Natural killer cell (primary cell): ENCODE measurements at regions not wholly inside any gene's neighbourhood (a gene's known extent, or its start where the extent isn't known, plus 50 kb on each side); places are given as distances from the start of the nearest gene placed in this dataset.

Source experiments
- ATAC-seq, 3 donors: fragments of 150-1000 bp in 2 of 3; fragments of 200-7000 bp in 1 of 3; cut with Tn5 transposase; 1 replicate in 1 of 3; 2 replicates in 2 of 3; pipeline ENCODE4 v1.10.0; 2021; ENCODE audit warnings: mild to moderate bottlenecking in 2 of 3, moderate library complexity in 2 of 3
- DNase-seq, 2 donors: peaks; one replicate each; pipeline versions ENCODE4 v3.0.0 to v3.0.0-alpha.2; 2013 to 2021; ENCODE audit warnings: mixed read lengths in 1 of 2
- H3K27ac ChIP-seq: one replicate; pipeline ENCODE4 v1.5.1; 2013; ENCODE audit warnings: mild to moderate bottlenecking, low read length
- H3K27me3 ChIP-seq: one replicate; pipeline ENCODE4 v1.6.1; 2013; ENCODE audit warnings: low read length; ENCODE audit not compliant: control insufficient read depth, insufficient read depth
- H3K36me3 ChIP-seq: one replicate; pipeline ENCODE4 v1.6.1; 2013; ENCODE audit warnings: low read length; ENCODE audit not compliant: control insufficient read depth, insufficient read depth
- H3K4me1 ChIP-seq: one replicate; pipeline ENCODE4 v1.6.1; 2013; ENCODE audit warnings: low read length; ENCODE audit not compliant: control insufficient read depth, insufficient read depth
- H3K4me3 ChIP-seq: one replicate; pipeline ENCODE4 v1.5.1; 2013; ENCODE audit warnings: low read length
- H3K9me3 ChIP-seq: one replicate; pipeline ENCODE4 v1.6.1; 2013; ENCODE audit warnings: low read length; ENCODE audit not compliant: control insufficient read depth, insufficient read depth
- H3K27ac Mint-ChIP-seq, 2 donors: one replicate each; pipeline ENCODE4 v1.8.0; 2022; ENCODE audit warnings: mild to moderate bottlenecking in 2 of 2, mixed read lengths in 2 of 2, moderate library complexity in 1 of 2
- H3K27me3 Mint-ChIP-seq, 2 donors: one replicate each; pipeline ENCODE4 v1.8.0; 2022; ENCODE audit warnings: low read depth in 2 of 2, mixed read lengths in 2 of 2
- H3K36me3 Mint-ChIP-seq: one replicate; pipeline ENCODE4 v1.8.0; 2022; ENCODE audit warnings: mixed read lengths
- H3K4me1 Mint-ChIP-seq, 2 donors: one replicate each; pipeline ENCODE4 v1.8.0; 2022; ENCODE audit warnings: mixed read lengths in 2 of 2
- H3K4me3 Mint-ChIP-seq: one replicate; pipeline ENCODE4 v1.8.0; 2022; ENCODE audit warnings: mild to moderate bottlenecking, moderate library complexity, mixed read lengths
- H3K9me3 Mint-ChIP-seq, 2 donors: one replicate each; pipeline ENCODE4 v1.8.0; 2022; ENCODE audit warnings: mixed read lengths in 2 of 2
- CTCF ChIP-seq: fragments of 200-600 bp; IDR thresholded peaks from one replicate; pipeline ENCODE4 v1.8.0; 2022; ENCODE audit warnings: antibody characterized with exemption
- WGBS: methylation state at CpG from one replicate; pipeline ENCODE4 v1.1.7; 2013; ENCODE audit warnings: missing lambda C conversion rate; ENCODE audit not compliant: insufficient coverage; 5-methylcytosine and 5-hydroxymethylcytosine counted together
- intact Hi-C: fragments of 100-400 bp; cut with micrococcal nuclease; formaldehyde crosslinking; loops from one replicate; pipeline ENCODE4 v1.14.2; 2022

GRCh38 chr7:27362026-27362425 is 119.4 kb downstream of the EVX1 start:
- H3K36me3 Mint-ChIP-seq, result no peaks in the 10 kb centered on the region
- Histone ChIP-seq H3K27ac (no peak overlapping the region), H3K36me3 (no peaks in the 10 kb centered on the region), H3K27me3 (peaks cover 4% of the 10 kb centered on the region), H3K4me1 (no peaks in the 10 kb centered on the region), H3K4me3 (no peak overlapping the region), H3K9me3 (no peaks in the 10 kb centered on the region)
- no peaks in the 10 kb centered on the region for H3K4me1 Mint-ChIP-seq
- TF ChIP-seq CTCF, result no peak
- no peaks in the 10 kb centered on the region for H3K9me3 Mint-ChIP-seq
- peaks cover 11 to 33% of the 10 kb centered on the region in 2 donors for H3K27me3 Mint-ChIP-seq
- no peak overlapping the region for H3K4me3 Mint-ChIP-seq
- H3K27ac Mint-ChIP-seq, result no peak overlapping the region
- DNase-seq (no peak), ATAC-seq (no peak)
- intact Hi-C loops, result no loop called here
- WGBS, result no CpG with 5 or more reads among the region's 4 CpGs

- H3K9me3 Mint-ChIP-seq, result no peaks in the 10 kb centered on the region
- H3K4me1 Mint-ChIP-seq, result no peaks in the 10 kb centered on the region
- DNase-seq (no peak), ATAC-seq (no peak)
- Histone ChIP-seq H3K4me1 (peaks cover 4% of the 10 kb centered on the region), H3K9me3 (peaks cover 10% of the 10 kb centered on the region), H3K27me3 (no peaks in the 10 kb centered on the region), H3K4me3 (no peak overlapping the region), H3K36me3 (no peaks in the 10 kb centered on the region), H3K27ac (no peak overlapping the region)
- TF ChIP-seq CTCF, result no peak
- H3K36me3 Mint-ChIP-seq, result no peaks in the 10 kb centered on the region
- no peak overlapping the region for H3K27ac Mint-ChIP-seq
- H3K27me3 Mint-ChIP-seq, result peaks cover 3 to 12% of the 10 kb centered on the region in 2 donors
- H3K4me3 Mint-ChIP-seq, result no peak overlapping the region
- 80% methylated on average over 3 of the region's 4 CpGs for WGBS
- intact Hi-C loops, result no loop called here
These were observed 121.7 kb downstream of the EVX1 start for GRCh38 chr7:27364344-27364758.

GRCh38 chr7:27367179-27367932 is 124.8 kb downstream of the EVX1 start:
- no peak for TF ChIP-seq CTCF
- Mint-ChIP-seq H3K4me3 (no peak overlapping the region), H3K27ac (no peak overlapping the region), H3K9me3 (no peaks in the 10 kb centered on the region), H3K36me3 (no peaks in the 10 kb centered on the region), H3K27me3 (no peaks in the 10 kb centered on the region), H3K4me1 (no peaks in the 10 kb centered on the region)
- Histone ChIP-seq H3K4me3 (no peak overlapping the region), H3K36me3 (no peaks in the 10 kb centered on the region), H3K27ac (no peak overlapping the region), H3K4me1 (peaks cover 4% of the 10 kb centered on the region), H3K27me3 (no peaks in the 10 kb centered on the region), H3K9me3 (peaks cover 10% of the 10 kb centered on the region)
- intact Hi-C loops, result no loop called here
- 90% methylated on average over 4 of the region's 4 CpGs for WGBS
- ATAC-seq, result peak; percentile 18 to 53 (median 40)
- DNase-seq, result no peak
